ENCODE measurements at regions not wholly inside any gene's neighbourhood (a gene's known extent, or its start where the extent isn't known, plus 50 kb on each side); places are given as distances from the start of the nearest gene placed in this dataset.

- H3K9ac ChIP-seq (ENCODE audit: insufficient read depth in 1 of 2, low read length in 2 of 2) = no peak overlapping the region
- H3K27me3 ChIP-seq (ENCODE audit: control insufficient read depth in 3 of 3, insufficient read depth in 3 of 3, low read length in 2 of 3) = no peaks in the 10 kb centered on the region
- H3K27ac ChIP-seq (ENCODE audit: low read depth in 1 of 2, low read length in 1 of 2) = no peak overlapping the region
- H3K4me1 ChIP-seq (ENCODE audit: control insufficient read depth in 5 of 5, insufficient read depth in 5 of 5, low read length in 5 of 5) = no peaks in the 10 kb centered on the region
- no peak for TF ChIP-seq CTCF (IDR thresholded peaks at IDR 0.05; ENCODE audit: control extremely low read depth, extremely low read depth)
- no peaks in the 10 kb centered on the region for H3K36me3 ChIP-seq (ENCODE audit: control insufficient read depth in 4 of 4, insufficient read depth in 4 of 4, low read length in 4 of 4)
- no peak for DNase-seq
- no peak overlapping the region for H3K4me3 ChIP-seq
- H3K9me3 ChIP-seq (ENCODE audit: control insufficient read depth in 4 of 4, insufficient read depth in 3 of 4, low read length in 3 of 4) = peaks cover 0 to under 1% (median 0%) of the 10 kb centered on the region in 4 donors
- ATAC-seq (ENCODE audit: insufficient read depth, low FRiP score) = no peak
- 62 to 63% methylated on average over 3 of the region's 3 CpGs for WGBS, 2 donors
Observed at GRCh38 chr5:104385906-104386305, 823.3 kb upstream of the NUDT12 start.

- ATAC-seq (ENCODE audit: insufficient read depth, low FRiP score) (no peak), DNase-seq (no peak)
- TF ChIP-seq CTCF (IDR thresholded peaks at IDR 0.05; ENCODE audit: control extremely low read depth, extremely low read depth) = no peak
- Histone ChIP-seq H3K9ac (ENCODE audit: insufficient read depth in 1 of 2, low read length in 2 of 2) (no peak overlapping the region), H3K36me3 (ENCODE audit: control insufficient read depth in 4 of 4, insufficient read depth in 4 of 4, low read length in 4 of 4) (no peaks in the 10 kb centered on the region), H3K27me3 (ENCODE audit: control insufficient read depth in 3 of 3, insufficient read depth in 3 of 3, low read length in 2 of 3) (no peaks in the 10 kb centered on the region), H3K4me1 (ENCODE audit: control insufficient read depth in 5 of 5, insufficient read depth in 5 of 5, low read length in 5 of 5) (no peaks in the 10 kb centered on the region), H3K27ac (ENCODE audit: low read depth in 1 of 2, low read length in 1 of 2) (no peak overlapping the region), H3K4me3 (no peak overlapping the region), H3K9me3 (ENCODE audit: control insufficient read depth in 4 of 4, insufficient read depth in 3 of 4, low read length in 3 of 4) (peaks cover 0 to 3% (median 0%) of the 10 kb centered on the region in 4 donors)
- 5 to 14% methylated on average over 1 of the region's 1 CpG for WGBS, 2 donors
Observed at GRCh38 chr5:104375345-104375744, 812.8 kb upstream of the NUDT12 start.

GRCh38 chr5:104372796-104373195, 810.2 kb upstream of the NUDT12 start:
- H3K9ac ChIP-seq (ENCODE audit: insufficient read depth in 1 of 2, low read length in 2 of 2) = no peak overlapping the region
- no peaks in the 10 kb centered on the region for H3K36me3 ChIP-seq (ENCODE audit: control insufficient read depth in 4 of 4, insufficient read depth in 4 of 4, low read length in 4 of 4)
- peaks cover 0 to 3% (median 1%) of the 10 kb centered on the region in 4 donors for H3K9me3 ChIP-seq (ENCODE audit: control insufficient read depth in 4 of 4, insufficient read depth in 3 of 4, low read length in 3 of 4)
- no peak for ATAC-seq (ENCODE audit: insufficient read depth, low FRiP score)
- TF ChIP-seq CTCF (IDR thresholded peaks at IDR 0.05; ENCODE audit: control extremely low read depth, extremely low read depth) = no peak
- no peak overlapping the region for H3K27ac ChIP-seq (ENCODE audit: low read depth in 1 of 2, low read length in 1 of 2)
- H3K27me3 ChIP-seq (ENCODE audit: control insufficient read depth in 3 of 3, insufficient read depth in 3 of 3, low read length in 2 of 3) = no peaks in the 10 kb centered on the region
- WGBS, 2 donors = 34 to 64% methylated on average over 2 of the region's 2 CpGs
- H3K4me1 ChIP-seq (ENCODE audit: control insufficient read depth in 5 of 5, insufficient read depth in 5 of 5, low read length in 5 of 5) = no peaks in the 10 kb centered on the region
- H3K4me3 ChIP-seq = no peak overlapping the region
- DNase-seq = no peak

- H3K9ac ChIP-seq (ENCODE audit: insufficient read depth in 1 of 2, low read length in 2 of 2) = no peak overlapping the region
- WGBS, 2 donors = 34 to 55% methylated on average over 10 of the region's 10 CpGs
- no peaks in the 10 kb centered on the region for H3K4me1 ChIP-seq (ENCODE audit: control insufficient read depth in 5 of 5, insufficient read depth in 5 of 5, low read length in 5 of 5)
- no peak overlapping the region for H3K27ac ChIP-seq (ENCODE audit: low read depth in 1 of 2, low read length in 1 of 2)
- TF ChIP-seq CTCF (IDR thresholded peaks at IDR 0.05; ENCODE audit: control extremely low read depth, extremely low read depth) = no peak
- no peak for ATAC-seq (ENCODE audit: insufficient read depth, low FRiP score)
- H3K9me3 ChIP-seq (ENCODE audit: control insufficient read depth in 4 of 4, insufficient read depth in 3 of 4, low read length in 3 of 4) = peaks cover 0 to 3% (median 1%) of the 10 kb centered on the region in 4 donors
- H3K36me3 ChIP-seq (ENCODE audit: control insufficient read depth in 4 of 4, insufficient read depth in 4 of 4, low read length in 4 of 4) = no peaks in the 10 kb centered on the region
- H3K4me3 ChIP-seq = no peak overlapping the region
- H3K27me3 ChIP-seq (ENCODE audit: control insufficient read depth in 3 of 3, insufficient read depth in 3 of 3, low read length in 2 of 3) = no peaks in the 10 kb centered on the region
- no peak for DNase-seq
Observed at GRCh38 chr5:104372376-104372775, 809.8 kb upstream of the NUDT12 start.
